ENCODE measurements at regions not wholly inside any gene's neighbourhood (a gene's known extent, or its start where the extent isn't known, plus 50 kb on each side); places are given as distances from the start of the nearest gene placed in this dataset.

- TF ChIP-seq CTCF (conservative IDR thresholded peaks at IDR 0.05) (no peak), ZFX (IDR thresholded peaks at IDR 0.05) (no peak)
These were observed 334.3 kb upstream of the GATB start for GRCh38 chr4:152094970-152095700.
